GM23338 (cell line): ENCODE measurements at regions not wholly inside any gene's neighbourhood (a gene's known extent, or its start where the extent isn't known, plus 50 kb on each side); places are given as distances from the start of the nearest gene placed in this dataset.

Experiments used
- CREB1 ChIP-seq: fragments of 250-450 bp; sonication (Bioruptor Pico); IDR thresholded peaks from 2 replicates; pipeline ENCODE4 v1.5.0; 2020; ENCODE audit warnings: low read depth, mild to moderate bottlenecking, moderate library complexity
- CTCF ChIP-seq, 2 experiments: fragments of 200-600 bp in 1 of 2; sonication (generic) in 1 of 2; conservative IDR thresholded peaks; 2 replicates each; pipeline versions ENCODE4 v1.5.1 to v1.6.1; 2016 to 2017; ENCODE audit warnings: antibody characterized with exemption in 2 of 2, low read depth in 2 of 2, mild to moderate bottlenecking in 2 of 2, moderate library complexity in 1 of 2
- EZH2 ChIP-seq: fragments of 200-600 bp; sonication (generic); IDR thresholded peaks from one replicate; pipeline ENCODE4 v1.8.0; 2017; ENCODE audit warnings: antibody characterized with exemption, mild to moderate bottlenecking, low read depth; ENCODE audit not compliant: unreplicated experiment
- EZH2phosphoT487 ChIP-seq: fragments of 200-600 bp; sonication (generic); IDR thresholded peaks from one replicate; pipeline ENCODE4 v1.8.1; 2018; ENCODE audit warnings: antibody characterized with exemption; ENCODE audit not compliant: unreplicated experiment
- REST ChIP-seq: IDR thresholded peaks from one replicate; pipeline ENCODE4 v1.6.1; 2018; ENCODE audit warnings: antibody characterized with exemption; ENCODE audit not compliant: unreplicated experiment
- ZNF462 ChIP-seq: fragments of 250-450 bp; sonication (Bioruptor Pico); IDR thresholded peaks from 2 replicates; pipeline ENCODE4 v1.5.0; 2020; ENCODE audit warnings: mild to moderate bottlenecking, moderate library complexity

GRCh38 chr9:11726659-11727058, 966.5 kb upstream of the TYRP1 start (continued):
- TF ChIP-seq ZNF462 (no peak), REST (no peak), EZH2 (no peak), CREB1 (CRISPR knock-in tag) (no peak), EZH2phosphoT487 (no peak), CTCF (conservative IDR thresholded peaks at IDR 0.05; ENCODE audit: low read depth in 2 of 2) (no peak)
